ENCODE measurements at regions not wholly inside any gene's neighbourhood (a gene's known extent, or its start where the extent isn't known, plus 50 kb on each side); places are given as distances from the start of the nearest gene placed in this dataset.

- TF ChIP-seq, protein P1, sequence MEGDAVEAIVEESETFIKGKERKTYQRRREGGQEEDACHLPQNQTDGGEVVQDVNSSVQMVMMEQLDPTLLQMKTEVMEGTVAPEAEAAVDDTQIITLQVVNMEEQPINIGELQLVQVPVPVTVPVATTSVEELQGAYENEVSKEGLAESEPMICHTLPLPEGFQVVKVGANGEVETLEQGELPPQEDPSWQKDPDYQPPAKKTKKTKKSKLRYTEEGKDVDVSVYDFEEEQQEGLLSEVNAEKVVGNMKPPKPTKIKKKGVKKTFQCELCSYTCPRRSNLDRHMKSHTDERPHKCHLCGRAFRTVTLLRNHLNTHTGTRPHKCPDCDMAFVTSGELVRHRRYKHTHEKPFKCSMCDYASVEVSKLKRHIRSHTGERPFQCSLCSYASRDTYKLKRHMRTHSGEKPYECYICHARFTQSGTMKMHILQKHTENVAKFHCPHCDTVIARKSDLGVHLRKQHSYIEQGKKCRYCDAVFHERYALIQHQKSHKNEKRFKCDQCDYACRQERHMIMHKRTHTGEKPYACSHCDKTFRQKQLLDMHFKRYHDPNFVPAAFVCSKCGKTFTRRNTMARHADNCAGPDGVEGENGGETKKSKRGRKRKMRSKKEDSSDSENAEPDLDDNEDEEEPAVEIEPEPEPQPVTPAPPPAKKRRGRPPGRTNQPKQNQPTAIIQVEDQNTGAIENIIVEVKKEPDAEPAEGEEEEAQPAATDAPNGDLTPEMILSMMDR (IDR thresholded peaks at IDR 0.05; ENCODE audit: borderline replicate concordance, extremely low read depth, low read length, poor library complexity, severe bottlenecking), result no peak
- no peak for TF ChIP-seq EZH2 (IDR thresholded peaks at IDR 0.05; ENCODE audit: borderline replicate concordance, low read depth, low read length, severe bottlenecking)
These were observed 141.8 kb downstream of the KATNIP start for GRCh38 chr16:27691721-27692120.
